Panc1 (cell line): ENCODE measurements at regions not wholly inside any gene's neighbourhood (a gene's known extent, or its start where the extent isn't known, plus 50 kb on each side); places are given as distances from the start of the nearest gene placed in this dataset.

ENCODE experiments used
- CTCF ChIP-seq: fragments of 450-650 bp; IDR thresholded peaks from 2 replicates; pipeline ENCODE4 v1.5.1; 2017; ENCODE audit warnings: mild to moderate bottlenecking
- REST ChIP-seq, 2 experiments: IDR thresholded peaks; 2 replicates each; pipeline ENCODE4 v1.6.1; 2011 to 2012; ENCODE audit warnings: low read depth in 2 of 2, control low read depth in 1 of 2, low read length in 1 of 2, mild to moderate bottlenecking in 1 of 2, moderate library complexity in 1 of 2; ENCODE audit not compliant: insufficient read depth in 1 of 2
- TCF7L2 ChIP-seq: IDR thresholded peaks from 2 replicates; pipeline ENCODE4 v1.6.1; 2011; ENCODE audit warnings: mild to moderate bottlenecking, low read depth, low read length, inconsistent platforms

GRCh38 chrX:125678258-125678657, 358.6 kb downstream of the TEX13C start:
- TF ChIP-seq REST (IDR thresholded peaks at IDR 0.05; ENCODE audit: insufficient read depth in 1 of 2, low read depth in 2 of 2, low read length in 1 of 2) (no peak), CTCF (no peak), TCF7L2 (no peak)
